ENCODE measurements at regions not wholly inside any gene's neighbourhood (a gene's known extent, or its start where the extent isn't known, plus 50 kb on each side); places are given as distances from the start of the nearest gene placed in this dataset.

DNA sequence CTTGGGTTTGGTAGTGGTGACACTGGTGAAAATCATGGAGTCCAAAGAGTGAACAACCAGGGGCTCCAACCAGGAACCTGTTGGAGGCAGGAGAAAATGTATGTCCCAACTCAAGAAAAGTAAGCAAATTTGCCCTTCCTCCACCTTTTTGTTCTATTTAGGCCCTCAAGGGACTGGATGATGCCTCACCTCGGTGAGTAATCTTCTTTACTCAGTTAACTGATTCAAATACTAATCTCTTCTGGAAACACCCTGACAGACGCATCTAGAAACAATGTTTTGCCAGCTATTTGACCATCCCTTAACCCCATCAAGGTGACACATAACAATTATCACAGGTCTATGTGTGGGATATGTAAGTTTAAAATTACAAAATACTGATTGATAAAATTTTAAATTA, 272.4 kb upstream of the FOXG1 start:
- Histone ChIP-seq H2AFZ (ENCODE audit: low read length) (no peak overlapping the region), H3K4me1 (ENCODE audit: insufficient read depth, low read length) (no peaks in the 10 kb centered on the region), H3K27ac (ENCODE audit: low read depth, low read length) (no peak overlapping the region), H3K4me3 (ENCODE audit: insufficient read depth, low read length) (no peak overlapping the region), H3K36me3 (ENCODE audit: insufficient read depth, low read length) (no peaks in the 10 kb centered on the region), H3K27me3 (ENCODE audit: insufficient read depth, low read length) (no peaks in the 10 kb centered on the region), H3K9me3 (ENCODE audit: low read depth, low read length) (peaks cover 5% of the 10 kb centered on the region), H4K20me1 (ENCODE audit: insufficient read depth, low read length) (no peaks in the 10 kb centered on the region), H3K79me2 (ENCODE audit: insufficient read depth, low read length) (no peaks in the 10 kb centered on the region), H3K4me2 (ENCODE audit: insufficient read depth, low read length) (no peak overlapping the region)
- no peak for DNase-seq (ENCODE audit: insufficient read length, low spot score, missing footprints)
- TF ChIP-seq, protein P1, sequence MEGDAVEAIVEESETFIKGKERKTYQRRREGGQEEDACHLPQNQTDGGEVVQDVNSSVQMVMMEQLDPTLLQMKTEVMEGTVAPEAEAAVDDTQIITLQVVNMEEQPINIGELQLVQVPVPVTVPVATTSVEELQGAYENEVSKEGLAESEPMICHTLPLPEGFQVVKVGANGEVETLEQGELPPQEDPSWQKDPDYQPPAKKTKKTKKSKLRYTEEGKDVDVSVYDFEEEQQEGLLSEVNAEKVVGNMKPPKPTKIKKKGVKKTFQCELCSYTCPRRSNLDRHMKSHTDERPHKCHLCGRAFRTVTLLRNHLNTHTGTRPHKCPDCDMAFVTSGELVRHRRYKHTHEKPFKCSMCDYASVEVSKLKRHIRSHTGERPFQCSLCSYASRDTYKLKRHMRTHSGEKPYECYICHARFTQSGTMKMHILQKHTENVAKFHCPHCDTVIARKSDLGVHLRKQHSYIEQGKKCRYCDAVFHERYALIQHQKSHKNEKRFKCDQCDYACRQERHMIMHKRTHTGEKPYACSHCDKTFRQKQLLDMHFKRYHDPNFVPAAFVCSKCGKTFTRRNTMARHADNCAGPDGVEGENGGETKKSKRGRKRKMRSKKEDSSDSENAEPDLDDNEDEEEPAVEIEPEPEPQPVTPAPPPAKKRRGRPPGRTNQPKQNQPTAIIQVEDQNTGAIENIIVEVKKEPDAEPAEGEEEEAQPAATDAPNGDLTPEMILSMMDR (IDR thresholded peaks at IDR 0.05; ENCODE audit: extremely low read depth, low read depth, low read length) = no peak

DNA sequence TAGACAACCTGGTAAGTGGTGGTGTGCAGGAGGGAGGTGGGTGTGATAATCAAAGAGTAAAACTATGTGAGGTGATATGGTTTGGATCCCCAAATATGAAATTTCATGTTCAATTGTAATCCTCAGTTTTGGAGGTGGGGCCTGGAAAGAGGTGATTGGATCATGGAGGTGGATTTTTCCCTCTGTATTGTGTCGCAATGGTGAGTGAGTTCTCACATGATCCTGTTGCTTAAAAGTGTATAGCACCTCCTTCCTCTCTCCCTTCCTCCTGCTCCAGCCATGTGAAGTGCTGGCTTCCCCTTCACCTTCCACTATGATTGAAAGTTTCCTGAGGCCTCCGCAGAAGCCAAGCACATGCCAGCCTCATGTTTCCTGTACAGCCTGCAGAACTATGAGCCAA, 270.2 kb upstream of the FOXG1 start:
- TF ChIP-seq, protein P1 (IDR thresholded peaks at IDR 0.05; ENCODE audit: extremely low read depth, low read depth, low read length) = no peak
- Histone ChIP-seq H3K4me3 (ENCODE audit: insufficient read depth, low read length) (no peak overlapping the region), H3K79me2 (ENCODE audit: insufficient read depth, low read length) (no peaks in the 10 kb centered on the region), H3K4me2 (ENCODE audit: insufficient read depth, low read length) (no peak overlapping the region), H2AFZ (ENCODE audit: low read length) (no peak overlapping the region), H3K27me3 (ENCODE audit: insufficient read depth, low read length) (no peaks in the 10 kb centered on the region), H3K36me3 (ENCODE audit: insufficient read depth, low read length) (no peaks in the 10 kb centered on the region), H4K20me1 (ENCODE audit: insufficient read depth, low read length) (no peaks in the 10 kb centered on the region), H3K4me1 (ENCODE audit: insufficient read depth, low read length) (no peaks in the 10 kb centered on the region), H3K27ac (ENCODE audit: low read depth, low read length) (no peak overlapping the region), H3K9me3 (ENCODE audit: low read depth, low read length) (peaks cover 5% of the 10 kb centered on the region)
- DNase-seq (ENCODE audit: insufficient read length, low spot score, missing footprints) = no peak

DNA sequence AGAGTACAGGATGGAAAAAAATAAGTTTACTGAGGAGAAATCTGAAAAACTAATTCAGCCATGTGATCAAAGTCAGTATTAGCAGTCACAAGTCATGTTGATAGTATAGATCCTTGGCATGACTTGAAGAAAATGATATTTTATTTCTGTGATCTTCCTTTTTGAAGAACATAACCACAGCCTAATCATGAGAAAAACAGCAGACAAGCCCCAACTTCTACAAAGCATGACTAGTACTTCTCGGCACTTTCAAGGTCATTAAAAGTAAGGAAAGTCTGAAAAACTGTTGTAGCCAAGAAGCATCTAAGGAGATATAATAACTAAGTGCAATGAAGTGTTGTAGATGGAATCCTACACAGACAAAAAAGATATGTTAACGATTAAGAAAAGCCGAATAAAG, 264.1 kb upstream of the FOXG1 start:
- H3K79me2 ChIP-seq (ENCODE audit: insufficient read depth, low read length) = no peaks in the 10 kb centered on the region
- DNase-seq (ENCODE audit: insufficient read length, low spot score, missing footprints) = no peak
- no peak overlapping the region for H3K4me3 ChIP-seq (ENCODE audit: insufficient read depth, low read length)
- TF ChIP-seq, protein P1 (IDR thresholded peaks at IDR 0.05; ENCODE audit: extremely low read depth, low read depth, low read length) = no peak
- H3K36me3 ChIP-seq (ENCODE audit: insufficient read depth, low read length) = no peaks in the 10 kb centered on the region
- H3K27ac ChIP-seq (ENCODE audit: low read depth, low read length) = no peak overlapping the region
- H2AFZ ChIP-seq (ENCODE audit: low read length) = no peak overlapping the region
- no peaks in the 10 kb centered on the region for H3K9me3 ChIP-seq (ENCODE audit: low read depth, low read length)
- H4K20me1 ChIP-seq (ENCODE audit: insufficient read depth, low read length) = no peaks in the 10 kb centered on the region
- H3K4me1 ChIP-seq (ENCODE audit: insufficient read depth, low read length) = no peaks in the 10 kb centered on the region
- H3K27me3 ChIP-seq (ENCODE audit: insufficient read depth, low read length) = no peaks in the 10 kb centered on the region
- H3K4me2 ChIP-seq (ENCODE audit: insufficient read depth, low read length) = no peak overlapping the region

DNA sequence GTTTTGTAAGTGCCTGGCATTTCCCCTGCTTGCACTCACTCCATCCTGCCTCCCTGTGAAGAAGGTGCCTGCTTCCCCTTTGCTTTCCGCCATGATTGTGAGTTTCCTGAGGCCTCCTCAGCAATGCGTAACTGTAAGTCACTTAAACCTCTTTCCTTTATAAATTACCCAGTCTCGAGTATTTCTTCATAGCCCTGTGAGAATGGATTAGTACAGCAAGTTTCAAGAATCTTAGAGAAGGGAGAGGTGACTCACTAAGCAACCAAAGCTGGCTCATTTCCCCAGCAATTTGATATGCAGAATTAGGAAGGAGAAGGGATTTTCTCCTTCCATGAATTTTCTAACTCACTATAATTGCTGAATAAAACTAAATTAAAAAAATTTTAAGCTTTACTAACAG, 251.0 kb upstream of the FOXG1 start:
- H3K9me3 ChIP-seq (ENCODE audit: low read depth, low read length) = no peaks in the 10 kb centered on the region
- no peak overlapping the region for H3K4me3 ChIP-seq (ENCODE audit: insufficient read depth, low read length)
- H3K27ac ChIP-seq (ENCODE audit: low read depth, low read length) = no peak overlapping the region
- no peak overlapping the region for H2AFZ ChIP-seq (ENCODE audit: low read length)
- H3K79me2 ChIP-seq (ENCODE audit: insufficient read depth, low read length) = no peaks in the 10 kb centered on the region
- no peak overlapping the region for H3K4me2 ChIP-seq (ENCODE audit: insufficient read depth, low read length)
- DNase-seq (ENCODE audit: insufficient read length, low spot score, missing footprints) = no peak
- H3K27me3 ChIP-seq (ENCODE audit: insufficient read depth, low read length) = no peaks in the 10 kb centered on the region
- H4K20me1 ChIP-seq (ENCODE audit: insufficient read depth, low read length) = no peaks in the 10 kb centered on the region
- TF ChIP-seq, protein P1 (IDR thresholded peaks at IDR 0.05; ENCODE audit: extremely low read depth, low read depth, low read length) = no peak
- no peaks in the 10 kb centered on the region for H3K36me3 ChIP-seq (ENCODE audit: insufficient read depth, low read length)
- H3K4me1 ChIP-seq (ENCODE audit: insufficient read depth, low read length) = no peaks in the 10 kb centered on the region
